Left cardiac atrium (tissue), 4 donors: ENCODE measurements at regions not wholly inside any gene's neighbourhood (a gene's known extent, or its start where the extent isn't known, plus 50 kb on each side); places are given as distances from the start of the nearest gene placed in this dataset.

ENCODE experiments used
- ATAC-seq, 2 donors: fragments of 200-7000 bp; cut with Tn5 transposase; one replicate each; pipeline ENCODE4 v1.9.1; 2020; ENCODE audit warnings: mild to moderate bottlenecking in 2 of 2, moderate library complexity in 2 of 2
- DNase-seq: peaks from one replicate; pipeline ENCODE4 v3.0.0-alpha.2; 2020
- intact Hi-C, 2 donors: fragments of 100-400 bp; cut with DNase I; formaldehyde crosslinking; loops; one replicate each; pipeline versions ENCODE4 v1.14.1 to v1.15.1; 2022 to 2023
- donor health status: DM: no; HTN: yes; CAD: no.
- donor health status: DM: no; HTN: yes; CAD: no; lungs with severe emphysema.
- donor health status: DM: yes; HTN: yes; CAD: no.
- donor health status: Dilated cardiomyopathy.

DNA sequence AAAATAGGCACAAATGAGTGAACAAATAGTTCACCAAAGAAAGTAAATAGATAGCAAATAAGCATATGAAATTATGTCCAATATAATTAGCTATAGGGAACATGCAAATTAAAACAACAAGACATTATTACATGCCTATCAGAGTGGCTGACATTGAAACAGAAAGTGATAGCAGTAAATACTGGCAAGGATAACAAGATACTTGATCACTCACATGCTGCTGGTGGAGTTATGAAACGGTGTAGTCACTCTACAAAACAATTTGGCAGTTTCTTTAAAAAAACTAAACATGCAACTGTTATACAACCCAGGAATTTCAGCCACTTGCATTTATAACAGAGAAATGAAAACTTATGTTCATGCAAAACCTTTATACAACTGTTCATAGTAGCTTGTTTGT lies 439.2 kb upstream of the ACVR2A start:
- intact Hi-C loops: no loop called here

GRCh38 chr2:147398996-147399395 lies 445.8 kb upstream of the ACVR2A start:
- intact Hi-C loops: no loop called here
- DNase-seq (no peak), ATAC-seq (no peak)

More for the DNA sequence above, 439.2 kb upstream of the ACVR2A start:
- ATAC-seq (no peak), DNase-seq (no peak)

DNA sequence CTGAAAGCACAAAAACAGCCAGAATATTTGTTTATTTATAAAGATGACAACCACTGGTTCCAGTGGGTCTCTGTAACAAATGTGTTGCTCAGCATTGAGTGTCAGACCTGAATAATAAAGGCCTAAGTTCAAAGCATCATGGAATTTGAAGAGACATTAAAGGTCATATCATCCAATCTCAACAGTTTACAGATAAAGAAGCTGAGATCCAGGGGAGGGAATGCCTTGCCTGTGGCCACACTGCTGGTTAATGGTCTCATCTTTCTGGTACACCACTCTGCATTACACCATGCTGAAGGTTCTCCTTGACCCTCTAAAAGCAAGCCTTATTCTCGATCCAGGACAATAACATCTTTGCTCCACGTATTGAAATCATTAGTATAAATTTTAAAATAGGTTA lies 446.5 kb upstream of the ACVR2A start:
- DNase-seq (no peak), ATAC-seq (no peak)
- intact Hi-C loops: no loop called here

GRCh38 chr2:147396890-147397289 lies 447.9 kb upstream of the ACVR2A start:
- ATAC-seq (no peak), DNase-seq (no peak)
- intact Hi-C loops: no loop called here

GRCh38 chr2:147394179-147394790 lies 450.5 kb upstream of the ACVR2A start:
- no peak for DNase-seq
- no peak for ATAC-seq
- intact Hi-C loops: no loop called here

GRCh38 chr2:147392180-147392579 lies 452.6 kb upstream of the ACVR2A start:
- no peak for ATAC-seq
- intact Hi-C loops: no loop called here

GRCh38 chr2:147390475-147390874 lies 454.4 kb upstream of the ACVR2A start:
- ATAC-seq (no peak), DNase-seq (no peak)
- intact Hi-C loops: no loop called here

More at GRCh38 chr2:147392180-147392579, 452.6 kb upstream of the ACVR2A start:
- DNase-seq: no peak

DNA sequence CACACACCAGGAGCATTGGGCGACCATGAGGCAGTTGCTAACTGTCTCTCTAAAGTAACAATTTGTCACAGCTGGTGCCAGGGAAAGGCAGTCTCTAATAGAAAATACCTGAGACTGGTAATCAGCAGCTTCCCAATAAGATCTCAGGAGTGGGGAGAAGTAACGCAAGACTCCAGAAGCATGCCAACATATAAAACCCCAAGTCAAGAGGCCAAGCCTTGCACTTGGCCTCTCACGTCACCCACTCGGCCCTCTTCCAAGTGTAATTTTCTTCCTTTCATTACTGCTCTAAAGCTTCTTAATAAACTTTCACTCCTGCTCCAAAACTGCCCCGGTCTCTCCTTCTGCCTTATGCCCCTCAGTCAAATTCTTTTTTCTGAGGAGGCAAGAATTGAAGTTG lies 455.6 kb upstream of the ACVR2A start:
- intact Hi-C loops: no loop called here
- DNase-seq (no peak), ATAC-seq (no peak)

DNA sequence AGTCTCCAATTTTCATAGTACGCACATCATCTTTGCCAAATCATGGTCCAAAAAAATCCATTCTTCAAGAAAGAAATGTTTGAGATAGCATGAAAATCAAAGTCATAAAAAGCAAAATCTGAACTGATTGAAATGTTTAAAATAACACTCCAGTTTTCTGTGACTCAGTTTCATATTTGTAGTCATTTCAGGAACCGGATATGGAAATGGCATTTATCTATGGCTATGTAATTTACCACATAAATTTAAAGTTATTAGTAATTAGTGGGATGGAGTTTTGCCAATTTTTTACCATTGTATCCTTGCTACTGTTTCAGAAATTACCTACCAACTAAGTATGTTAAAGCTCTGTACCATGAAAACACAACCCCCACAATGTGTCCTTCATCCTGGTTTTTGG lies 456.6 kb upstream of the ACVR2A start:
- DNase-seq: no peak
- no peak for ATAC-seq
- intact Hi-C loops: no loop called here

DNA sequence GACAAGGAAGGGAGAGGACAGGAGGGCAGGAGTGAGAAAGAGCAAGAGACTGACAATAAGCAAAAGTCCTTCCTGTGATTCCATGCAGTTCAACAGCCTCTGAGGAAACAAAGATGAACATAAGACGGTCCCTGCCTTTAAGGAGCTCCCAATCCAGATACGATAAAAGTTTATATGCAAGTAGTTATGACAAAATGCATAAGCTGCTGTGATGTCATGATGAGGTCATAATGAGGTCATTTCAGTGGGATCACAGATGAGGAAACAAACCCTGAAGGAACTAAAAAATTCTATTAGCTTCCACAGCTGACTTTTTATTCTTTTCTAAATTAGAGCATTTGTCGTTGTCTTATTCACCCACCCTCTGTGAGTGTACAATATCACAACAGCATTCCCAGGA lies 458.5 kb upstream of the ACVR2A start:
- DNase-seq (no peak), ATAC-seq (no peak)
- intact Hi-C loops: no loop called here

GRCh38 chr2:147385600-147385999 lies 459.2 kb upstream of the ACVR2A start:
- intact Hi-C loops: no loop called here
- ATAC-seq (no peak), DNase-seq (no peak)

DNA sequence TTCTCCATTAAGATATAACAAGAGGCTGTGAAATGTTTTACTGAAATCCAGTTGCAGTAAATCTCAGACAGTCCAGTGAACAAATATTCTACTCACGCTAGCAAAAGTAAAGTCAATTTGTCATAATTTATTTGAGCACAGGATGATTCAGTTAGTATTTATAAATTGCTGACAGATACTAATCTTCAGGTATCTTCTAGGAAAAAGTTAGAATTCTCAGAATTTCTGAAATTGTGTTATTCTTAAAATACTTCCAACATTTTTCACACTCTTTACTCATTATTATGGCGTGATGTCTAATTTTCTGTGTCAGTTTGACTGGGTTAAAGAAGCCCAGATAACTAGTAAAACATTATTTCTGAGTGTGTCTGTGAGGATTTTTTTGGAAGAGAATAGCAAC lies 460.2 kb upstream of the ACVR2A start:
- no peak for DNase-seq
- no peak for ATAC-seq
- intact Hi-C loops: no loop called here

GRCh38 chr2:147382322-147382948 lies 462.4 kb upstream of the ACVR2A start:
- DNase-seq (no peak), ATAC-seq (no peak)
- intact Hi-C loops: no loop called here

DNA sequence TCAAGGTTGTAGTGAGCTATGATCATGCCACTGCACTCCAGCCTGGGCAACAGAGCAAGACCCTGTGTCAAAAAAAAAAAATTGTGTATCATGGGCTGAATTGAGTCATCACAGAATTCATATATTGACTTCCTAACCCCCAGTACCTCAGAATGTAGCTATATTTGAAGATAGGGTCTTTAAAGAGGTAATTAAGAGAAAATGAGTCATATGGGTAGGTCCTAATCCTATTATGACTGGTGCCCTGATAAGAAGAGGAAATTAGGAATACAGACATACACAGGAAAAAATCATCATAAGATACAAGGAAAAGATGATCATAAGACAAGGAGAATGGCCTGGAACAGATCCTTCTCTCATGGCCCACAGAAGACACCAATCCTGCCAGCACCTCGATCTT lies 466.4 kb upstream of the ACVR2A start:
- intact Hi-C loops: no loop called here
- DNase-seq: no peak
- ATAC-seq: no peak

GRCh38 chr2:147375073-147375472 lies 469.8 kb upstream of the ACVR2A start:
- DNase-seq (no peak), ATAC-seq (no peak)
- intact Hi-C loops: no loop called here

- intact Hi-C loops: no loop called here
- DNase-seq (no peak), ATAC-seq (peak in 1 of 2 donors; percentile 38)
Measured at GRCh38 chr2:147374423-147374811, 470.4 kb upstream of the ACVR2A start.

- intact Hi-C loops: no loop called here
- ATAC-seq (no peak), DNase-seq (no peak)
Measured at GRCh38 chr2:147373800-147374422, 470.9 kb upstream of the ACVR2A start.

DNA sequence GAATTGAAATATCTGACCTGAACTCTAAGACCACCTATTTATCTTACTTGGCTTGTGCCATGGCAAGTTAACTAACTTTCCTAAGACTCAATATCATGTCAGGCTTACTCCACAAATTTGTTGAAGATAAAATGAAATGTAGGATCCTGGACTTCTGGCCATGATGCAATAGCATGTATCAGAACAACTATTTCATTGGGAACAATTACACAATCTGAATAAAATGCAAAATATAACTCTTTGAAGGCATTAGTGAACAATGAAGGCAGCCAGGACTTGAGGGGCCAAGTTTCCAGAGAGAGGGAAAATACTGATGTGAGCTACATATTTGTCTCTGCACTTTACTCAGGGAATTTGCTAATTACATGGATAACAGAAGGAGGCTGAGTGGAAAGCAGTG lies 476.5 kb upstream of the ACVR2A start:
- intact Hi-C loops: no loop called here
- DNase-seq (no peak), ATAC-seq (no peak)

- no peak for ATAC-seq
- intact Hi-C loops: no loop called here
Measured at GRCh38 chr2:147366279-147366678, 478.6 kb upstream of the ACVR2A start.

DNA sequence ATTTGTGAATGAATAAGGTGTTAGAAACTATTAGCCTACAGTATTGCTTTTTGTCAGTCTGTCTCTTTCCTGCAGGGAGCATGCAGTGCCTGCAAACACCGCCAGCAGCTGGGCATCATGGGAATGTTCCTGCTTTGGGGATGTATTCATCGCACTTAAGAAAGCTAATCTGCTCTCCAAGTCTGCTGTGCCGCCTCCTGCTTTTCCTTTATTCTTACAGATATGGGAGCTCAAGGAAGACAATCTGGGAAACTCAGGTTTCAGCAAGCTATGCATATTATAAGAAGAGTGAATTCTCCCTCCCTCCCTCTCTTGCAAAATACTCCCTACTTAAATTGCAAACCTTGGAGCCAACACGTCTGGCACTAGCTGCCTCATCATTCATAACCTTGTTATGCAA lies 479.2 kb upstream of the ACVR2A start:
- no peak for DNase-seq
- intact Hi-C loops: no loop called here
- ATAC-seq: no peak

More at GRCh38 chr2:147366279-147366678, 478.6 kb upstream of the ACVR2A start:
- no peak for DNase-seq

- DNase-seq (no peak), ATAC-seq (no peak)
- intact Hi-C loops: no loop called here
Measured at GRCh38 chr2:147364597-147364996, 480.2 kb upstream of the ACVR2A start.
